GM21447 (cell line): ENCODE measurements at regions not wholly inside any gene's neighbourhood (a gene's known extent, or its start where the extent isn't known, plus 50 kb on each side); places are given as distances from the start of the nearest gene placed in this dataset.
"Not testable (repeated sequence)": the region's sequence is repeated elsewhere in the genome, so short reads cannot be mapped to it uniquely, and the experiment has no call there.

Experiments
- ATAC-seq: cut with Tn5 transposase; IDR thresholded peaks from one replicate; pipeline ENCODE4 v1.9.1; 2021; ENCODE audit not compliant: unreplicated experiment

GRCh38 chr15:36430726-36431265 is 148.6 kb upstream of the CDIN1 start:
- no peak for ATAC-seq

- ATAC-seq, result no peak
Measured at GRCh38 chr15:36432161-36432560, 147.3 kb upstream of the CDIN1 start.

GRCh38 chr15:36434177-36434576 is 145.2 kb upstream of the CDIN1 start:
- no peak for ATAC-seq

GRCh38 chr15:36438499-36438898 is 140.9 kb upstream of the CDIN1 start:
- ATAC-seq, result no peak

GRCh38 chr15:36447373-36447772 is 132.1 kb upstream of the CDIN1 start:
- ATAC-seq, result no peak

GRCh38 chr15:36448418-36448817 is 131.0 kb upstream of the CDIN1 start:
- ATAC-seq, result no peak

- ATAC-seq, result no peak
Measured at GRCh38 chr15:36449084-36449661, 130.3 kb upstream of the CDIN1 start.

- no peak for ATAC-seq
Measured at GRCh38 chr15:36449662-36450145, 129.7 kb upstream of the CDIN1 start.

- ATAC-seq, result not testable (repeated sequence)
Measured at GRCh38 chr15:36454244-36454643, 125.2 kb upstream of the CDIN1 start.

GRCh38 chr15:36458411-36458810 is 121.0 kb upstream of the CDIN1 start:
- ATAC-seq, result no peak

GRCh38 chr15:36465304-36465703 is 114.1 kb upstream of the CDIN1 start:
- no peak for ATAC-seq

- ATAC-seq, result no peak
Measured at GRCh38 chr15:36468746-36469145, 110.7 kb upstream of the CDIN1 start.

GRCh38 chr15:36469311-36469966 is 110.0 kb upstream of the CDIN1 start:
- ATAC-seq, result no peak

GRCh38 chr15:36472672-36473071 is 106.8 kb upstream of the CDIN1 start:
- no peak for ATAC-seq

GRCh38 chr15:36478561-36478960 is 100.9 kb upstream of the CDIN1 start:
- no peak for ATAC-seq

GRCh38 chr15:36479200-36479896 is 100.1 kb upstream of the CDIN1 start:
- no peak for ATAC-seq

- ATAC-seq, result no peak
Measured at GRCh38 chr15:36481156-36481555, 98.3 kb upstream of the CDIN1 start.

GRCh38 chr15:36483409-36483808 is 96.0 kb upstream of the CDIN1 start:
- ATAC-seq, result no peak

- no peak for ATAC-seq
Measured at GRCh38 chr15:36484038-36484778, 95.2 kb upstream of the CDIN1 start.

GRCh38 chr15:36491912-36492311 is 87.5 kb upstream of the CDIN1 start:
- no peak for ATAC-seq

- no peak for ATAC-seq
Measured at GRCh38 chr15:36495456-36495991, 83.9 kb upstream of the CDIN1 start.
